Middle frontal gyrus (tissue), 1 donor: ENCODE measurements at regions not wholly inside any gene's neighbourhood (a gene's known extent, or its start where the extent isn't known, plus 50 kb on each side); places are given as distances from the start of the nearest gene placed in this dataset.
"Not testable (repeated sequence)": the region's sequence is repeated elsewhere in the genome, so short reads cannot be mapped to it uniquely, and the experiment has no call there.

Experiments
- DNase-seq: peaks from one replicate; pipeline ENCODE4 v3.0.0-alpha.2; 2015; ENCODE audit warnings: low spot score; ENCODE audit errors: extremely low spot score

- DNase-seq, result no peak
Observed at GRCh38 chr5:165328846-165329245, 1823.4 kb downstream of the MAT2B start.

- no peak for DNase-seq
Observed at GRCh38 chr5:165333623-165334022, 1828.2 kb downstream of the MAT2B start.

GRCh38 chr5:165334201-165334600 is 1828.8 kb downstream of the MAT2B start:
- DNase-seq, result no peak

- no peak for DNase-seq
Observed at GRCh38 chr5:165349735-165350134, 1844.3 kb downstream of the MAT2B start.

GRCh38 chr5:165351342-165351741 is 1845.9 kb downstream of the MAT2B start:
- no peak for DNase-seq

- DNase-seq, result no peak
Observed at GRCh38 chr5:165360366-165360765, 1854.9 kb downstream of the MAT2B start.

- no peak for DNase-seq
Observed at GRCh38 chr5:165360784-165361542, 1855.5 kb downstream of the MAT2B start.

- DNase-seq, result no peak
Observed at GRCh38 chr5:165370233-165370632, 1864.8 kb downstream of the MAT2B start.

GRCh38 chr5:165370794-165371193 is 1865.4 kb downstream of the MAT2B start:
- DNase-seq, result no peak

GRCh38 chr5:165375201-165375600 is 1869.8 kb downstream of the MAT2B start:
- DNase-seq, result no peak

- DNase-seq, result no peak
Observed at GRCh38 chr5:165393839-165394238, 1888.4 kb downstream of the MAT2B start.

- no peak for DNase-seq
Observed at GRCh38 chr5:165397516-165397915, 1892.1 kb downstream of the MAT2B start.

GRCh38 chr5:165400086-165400485 is 1894.7 kb downstream of the MAT2B start:
- no peak for DNase-seq

GRCh38 chr5:165404917-165405316 is 1899.5 kb downstream of the MAT2B start:
- DNase-seq, result no peak

- DNase-seq, result no peak
Observed at GRCh38 chr5:165405340-165405739, 1899.9 kb downstream of the MAT2B start.

GRCh38 chr5:165407352-165407751 is 1901.9 kb downstream of the MAT2B start:
- DNase-seq, result no peak

- no peak for DNase-seq
Observed at GRCh38 chr5:165410476-165410875, 1905.1 kb downstream of the MAT2B start.

GRCh38 chr5:165411532-165411931 is 1906.1 kb downstream of the MAT2B start:
- DNase-seq, result not testable (repeated sequence)

- DNase-seq, result no peak
Observed at GRCh38 chr5:165420493-165420892, 1915.1 kb downstream of the MAT2B start.

- no peak for DNase-seq
Observed at GRCh38 chr5:165423697-165424299, 1918.4 kb downstream of the MAT2B start.

GRCh38 chr5:165425594-165425993 is 1920.2 kb downstream of the MAT2B start:
- DNase-seq, result no peak

- DNase-seq, result no peak
Observed at GRCh38 chr5:165448753-165449152, 1943.3 kb downstream of the MAT2B start.

- DNase-seq, result no peak
Observed at GRCh38 chr5:165457859-165458481, 1952.6 kb downstream of the MAT2B start.
